ENCODE measurements at regions not wholly inside any gene's neighbourhood (a gene's known extent, or its start where the extent isn't known, plus 50 kb on each side); places are given as distances from the start of the nearest gene placed in this dataset.
A peak's percentile ranks its signal among the peaks of the same experiment; 100 is the strongest.
"Not testable (repeated sequence)": the region's sequence is repeated elsewhere in the genome, so short reads cannot be mapped to it uniquely, and the experiment has no call there.

- DNase-seq (ENCODE audit: low spot score) = not testable (repeated sequence)
Measured at GRCh38 chr7:97928844-97929243, 56.6 kb upstream of the ASNS start.

DNA sequence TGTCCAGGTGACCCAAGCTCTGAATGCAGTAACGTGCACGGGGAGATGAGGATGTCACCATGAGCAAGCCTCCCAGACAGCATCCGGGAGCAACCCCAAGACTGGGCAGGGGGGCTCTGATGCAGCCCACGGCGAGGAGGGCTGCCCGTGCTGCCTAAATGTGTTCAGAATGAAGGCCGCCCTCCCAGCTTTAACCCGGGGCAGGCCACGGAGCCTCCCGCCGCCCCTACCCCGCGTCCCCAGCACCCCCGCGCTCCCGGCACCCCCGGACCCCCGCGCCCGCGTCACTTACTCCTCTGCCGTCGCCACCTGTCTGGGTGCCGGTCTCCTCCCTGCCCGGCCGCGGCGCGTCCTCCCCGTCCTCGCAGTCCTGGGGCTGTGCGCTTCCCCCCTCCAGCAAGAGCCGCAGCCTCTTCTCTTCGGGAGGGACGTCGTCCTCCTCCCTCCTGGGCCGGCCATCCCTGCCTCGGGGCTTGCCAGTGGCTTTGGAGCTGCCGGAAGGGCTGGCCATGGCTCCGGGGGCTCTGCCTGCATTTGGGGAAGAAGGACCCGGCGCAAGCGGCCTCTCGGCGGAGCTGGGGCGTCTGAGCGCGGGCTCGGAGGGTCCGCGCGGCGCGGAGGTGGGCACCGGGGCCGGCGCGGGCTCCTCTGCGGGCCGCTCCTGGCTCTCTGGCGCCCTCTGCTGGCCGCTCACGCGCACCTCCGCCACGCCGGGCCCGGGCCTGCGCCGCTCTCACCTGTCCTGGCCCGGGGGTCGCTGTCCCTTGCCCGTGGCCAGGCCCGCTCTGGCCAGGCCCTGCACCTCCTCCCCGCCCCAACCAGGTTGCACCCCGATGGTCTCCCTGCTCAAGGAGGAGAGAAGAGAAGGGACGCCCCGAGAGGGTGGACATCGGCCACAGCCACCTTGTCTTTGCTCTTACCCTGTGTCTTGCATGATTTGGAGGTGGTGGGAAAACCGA lies 55.9 kb upstream of the ASNS start:
- DNase-seq (ENCODE audit: low spot score) = peak; percentile 92

All from D341Med (cell line).